Panc1 (cell line): ENCODE measurements at regions not wholly inside any gene's neighbourhood (a gene's known extent, or its start where the extent isn't known, plus 50 kb on each side); places are given as distances from the start of the nearest gene placed in this dataset.

ENCODE experiments used
- ATAC-seq: fragments of 200-7000 bp; cut with Tn5 transposase; 2 replicates; pipeline ENCODE4 v1.9.1; 2020; ENCODE audit warnings: mild to moderate bottlenecking, moderate library complexity
- BruUV-seq: library from RNA; stranded (reverse); fragments of 400-500 nt; replicated peaks from 2 replicates; lab custom pipeline; 2021; lab: Mats Ljungman, UMichigan
- CTCF ChIA-PET: fragments of 300-600 bp; sonication (Branson Sonifier 250); formaldehyde crosslinking; loops from one replicate; lab custom pipeline; 2022; ENCODE audit warnings: antibody characterized with exemption; lab: Charles Lee
- POLR2A ChIA-PET: fragments of 300-600 bp; sonication (Branson Sonifier 250); formaldehyde crosslinking; loops from one replicate; lab custom pipeline; 2022; ENCODE audit warnings: antibody characterized with exemption; lab: Charles Lee
- DNase-seq: peaks from one replicate; pipeline ENCODE4 v3.0.0-alpha.2; 2010; ENCODE audit warnings: low read depth, low spot score
- H3K27ac ChIP-seq: 2 replicates; pipeline ENCODE4 v1.5.1; 2011; ENCODE audit warnings: mild to moderate bottlenecking, low read length, inconsistent platforms
- H3K27me3 ChIP-seq: fragments of 200-500 bp; sonication (Bioruptor generic); 2 replicates; pipeline ENCODE4 v1.6.0; 2014; ENCODE audit warnings: low read length, inconsistent platforms; ENCODE audit not compliant: control insufficient read depth, insufficient read depth
- H3K36me3 ChIP-seq: fragments of 200-500 bp; sonication (Bioruptor generic); 2 replicates; pipeline ENCODE4 v1.5.1; 2014; ENCODE audit warnings: inconsistent platforms, mild to moderate bottlenecking, low read length, moderate library complexity; ENCODE audit not compliant: control insufficient read depth, insufficient read depth
- H3K4me1 ChIP-seq: 2 replicates; pipeline ENCODE4 v1.5.1; 2011; ENCODE audit warnings: inconsistent platforms, mild to moderate bottlenecking, low read length, moderate library complexity; ENCODE audit not compliant: control insufficient read depth, insufficient read depth
- H3K4me3 ChIP-seq, 2 experiments: 2 replicates each; pipeline ENCODE4 v1.5.1; 2011 to 2012; ENCODE audit warnings: low read depth in 2 of 2, low read length in 2 of 2, mild to moderate bottlenecking in 2 of 2, inconsistent platforms in 1 of 2, moderate library complexity in 1 of 2
- H3K9me3 ChIP-seq: fragments of 200-500 bp; sonication (Bioruptor generic); 2 replicates; pipeline ENCODE4 v1.5.1; 2014; ENCODE audit warnings: low read depth, mild to moderate bottlenecking, inconsistent platforms, low read length, moderate library complexity; ENCODE audit not compliant: control insufficient read depth, insufficient read depth
- POLR2AphosphoS5 ChIP-seq: IDR thresholded peaks from 2 replicates; pipeline ENCODE4 v1.6.1; 2012; ENCODE audit warnings: mild to moderate bottlenecking, low read depth, low read length, moderate library complexity
- SIN3A ChIP-seq: IDR thresholded peaks from 2 replicates; pipeline ENCODE4 v1.6.1; 2012; ENCODE audit warnings: low read depth, mild to moderate bottlenecking, low read length, moderate library complexity, borderline replicate concordance; ENCODE audit not compliant: insufficient read depth
- TCF7L2 ChIP-seq: IDR thresholded peaks from 2 replicates; pipeline ENCODE4 v1.6.1; 2011; ENCODE audit warnings: mild to moderate bottlenecking, low read depth, low read length, inconsistent platforms
- in situ Hi-C: cut with HindIII; loops from 2 replicates; pipeline ENCODE4 v1.10.0; 2016; ENCODE audit warnings: low sequenced_read_pairs, low pct_unique_long_range_greater_than_20kb
- intact Hi-C: fragments of 100-400 bp; cut with micrococcal nuclease; formaldehyde crosslinking; loops from one replicate; pipeline ENCODE4 v1.10.0; 2022; ENCODE audit not compliant: unreplicated experiment
- TF ChIP-seq, protein P1 (sequence below), 2 experiments: IDR thresholded peaks; 2 replicates each; pipeline ENCODE4 v1.6.1; 2011 to 2012; ENCODE audit warnings: low read depth in 2 of 2, control low read depth in 1 of 2, low read length in 1 of 2, mild to moderate bottlenecking in 1 of 2, moderate library complexity in 1 of 2; ENCODE audit not compliant: insufficient read depth in 1 of 2
- TF ChIP-seq, protein P2 (sequence below): fragments of 450-650 bp; IDR thresholded peaks from 2 replicates; pipeline ENCODE4 v1.5.1; 2017; ENCODE audit warnings: mild to moderate bottlenecking

DNA sequence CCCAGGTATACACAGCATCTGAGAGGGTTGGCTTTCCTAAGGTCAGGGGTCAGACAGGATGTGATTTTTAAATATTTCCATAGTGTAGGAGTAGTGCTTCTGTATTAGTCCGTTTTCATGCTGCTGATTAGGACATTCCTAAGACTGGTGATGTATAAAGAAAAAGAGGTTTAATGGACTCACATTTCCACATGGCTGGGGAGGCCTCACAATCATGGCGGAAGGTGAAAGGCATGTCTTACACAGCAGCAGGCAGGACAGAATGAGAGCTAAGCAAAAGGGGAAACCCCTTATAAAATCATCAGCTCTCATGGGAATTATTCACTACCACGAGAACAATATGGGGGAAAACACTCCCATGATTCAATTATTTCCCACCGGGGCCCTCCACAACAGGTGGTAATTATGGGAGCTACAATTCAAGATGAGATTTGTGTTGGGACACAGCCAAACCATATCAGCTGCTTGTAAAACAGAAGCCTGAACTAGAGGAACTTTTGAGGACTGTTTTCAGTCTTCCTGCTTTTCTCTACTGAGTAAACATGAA, 91.0 kb upstream of the MEI4 start:
- in situ Hi-C loops (no loop called here), intact Hi-C loops (no loop called here)
- H3K36me3 ChIP-seq, result no peaks in the 10 kb centered on the region
- no peaks in the 10 kb centered on the region for H3K9me3 ChIP-seq
- TF ChIP-seq TCF7L2 (no peak), SIN3A (no peak)
- CTCF ChIA-PET, result no interaction called here
- H3K27me3 ChIP-seq, result no peaks in the 10 kb centered on the region
- H3K4me3 ChIP-seq, result no peak overlapping the region
- POLR2A ChIA-PET, result no interaction called here
- no peak overlapping the region for H3K27ac ChIP-seq
- no peak for DNase-seq
- no TSS peak for BruUV-seq
- no peaks in the 10 kb centered on the region for H3K4me1 ChIP-seq
- ATAC-seq, result no peak

DNA sequence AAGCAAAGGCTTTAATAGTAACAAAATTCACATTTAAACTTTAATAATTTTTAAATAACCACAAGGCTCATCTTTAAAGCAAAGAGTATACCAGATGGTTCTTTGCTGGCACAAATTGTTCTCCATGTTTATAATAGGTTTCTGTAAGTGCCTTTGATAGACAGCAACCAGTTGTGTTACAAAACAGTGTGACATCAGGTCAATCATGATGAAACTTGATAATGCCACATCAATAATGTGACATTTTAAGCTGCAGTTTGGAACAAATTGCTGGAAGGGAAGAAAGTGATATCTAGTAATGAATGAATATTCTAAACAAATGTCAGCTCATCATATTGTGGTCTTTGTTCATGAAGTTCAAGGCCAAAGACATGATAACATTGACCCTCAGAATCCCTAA, 87.5 kb upstream of the MEI4 start:
- ATAC-seq (no peak), DNase-seq (no peak)
- in situ Hi-C loops, result no loop called here
- no TSS peak for BruUV-seq
- no peaks in the 10 kb centered on the region for H3K9me3 ChIP-seq
- TF ChIP-seq, protein P1, sequence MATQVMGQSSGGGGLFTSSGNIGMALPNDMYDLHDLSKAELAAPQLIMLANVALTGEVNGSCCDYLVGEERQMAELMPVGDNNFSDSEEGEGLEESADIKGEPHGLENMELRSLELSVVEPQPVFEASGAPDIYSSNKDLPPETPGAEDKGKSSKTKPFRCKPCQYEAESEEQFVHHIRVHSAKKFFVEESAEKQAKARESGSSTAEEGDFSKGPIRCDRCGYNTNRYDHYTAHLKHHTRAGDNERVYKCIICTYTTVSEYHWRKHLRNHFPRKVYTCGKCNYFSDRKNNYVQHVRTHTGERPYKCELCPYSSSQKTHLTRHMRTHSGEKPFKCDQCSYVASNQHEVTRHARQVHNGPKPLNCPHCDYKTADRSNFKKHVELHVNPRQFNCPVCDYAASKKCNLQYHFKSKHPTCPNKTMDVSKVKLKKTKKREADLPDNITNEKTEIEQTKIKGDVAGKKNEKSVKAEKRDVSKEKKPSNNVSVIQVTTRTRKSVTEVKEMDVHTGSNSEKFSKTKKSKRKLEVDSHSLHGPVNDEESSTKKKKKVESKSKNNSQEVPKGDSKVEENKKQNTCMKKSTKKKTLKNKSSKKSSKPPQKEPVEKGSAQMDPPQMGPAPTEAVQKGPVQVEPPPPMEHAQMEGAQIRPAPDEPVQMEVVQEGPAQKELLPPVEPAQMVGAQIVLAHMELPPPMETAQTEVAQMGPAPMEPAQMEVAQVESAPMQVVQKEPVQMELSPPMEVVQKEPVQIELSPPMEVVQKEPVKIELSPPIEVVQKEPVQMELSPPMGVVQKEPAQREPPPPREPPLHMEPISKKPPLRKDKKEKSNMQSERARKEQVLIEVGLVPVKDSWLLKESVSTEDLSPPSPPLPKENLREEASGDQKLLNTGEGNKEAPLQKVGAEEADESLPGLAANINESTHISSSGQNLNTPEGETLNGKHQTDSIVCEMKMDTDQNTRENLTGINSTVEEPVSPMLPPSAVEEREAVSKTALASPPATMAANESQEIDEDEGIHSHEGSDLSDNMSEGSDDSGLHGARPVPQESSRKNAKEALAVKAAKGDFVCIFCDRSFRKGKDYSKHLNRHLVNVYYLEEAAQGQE (IDR thresholded peaks at IDR 0.05; ENCODE audit: insufficient read depth in 1 of 2, low read depth in 2 of 2, low read length in 1 of 2), result no peak
- TF ChIP-seq SIN3A (no peak), POLR2AphosphoS5 (no peak)
- H3K4me3 ChIP-seq, result no peak overlapping the region
- POLR2A ChIA-PET, result no interaction called here
- no peaks in the 10 kb centered on the region for H3K4me1 ChIP-seq
- CTCF ChIA-PET, result interaction anchor here (0.6 kb wide), 1 partner anchor 856 kb away, joined by 6 read pairs; no protein-coding TSS in a partner anchor
- H3K36me3 ChIP-seq, result no peaks in the 10 kb centered on the region
- H3K27me3 ChIP-seq, result no peaks in the 10 kb centered on the region
- H3K27ac ChIP-seq, result no peak overlapping the region
- intact Hi-C loops, result no loop called here

DNA sequence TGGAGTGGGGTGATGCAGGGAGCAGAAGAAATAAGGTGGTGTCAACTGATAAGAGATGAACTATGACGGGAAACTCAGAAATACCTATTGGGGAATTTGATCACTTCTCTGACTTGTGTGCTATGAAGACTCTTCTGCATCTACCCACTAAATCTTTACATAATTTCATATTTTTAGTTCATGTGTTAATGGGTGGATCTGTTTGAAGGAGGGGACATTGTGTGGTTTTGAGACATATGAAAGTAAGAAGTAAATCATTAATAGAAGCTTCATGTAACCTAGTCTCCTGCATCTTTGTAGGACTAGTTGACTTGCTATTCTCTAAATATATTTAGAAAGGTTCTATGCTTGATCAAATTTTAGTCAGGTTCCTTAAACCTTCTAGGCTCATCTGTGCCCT, 86.6 kb upstream of the MEI4 start:
- TF ChIP-seq, protein P1 (IDR thresholded peaks at IDR 0.05; ENCODE audit: insufficient read depth in 1 of 2, low read depth in 2 of 2, low read length in 1 of 2), result no peak
- TF ChIP-seq SIN3A (no peak), TCF7L2 (no peak), POLR2AphosphoS5 (no peak)
- TF ChIP-seq, protein P2, sequence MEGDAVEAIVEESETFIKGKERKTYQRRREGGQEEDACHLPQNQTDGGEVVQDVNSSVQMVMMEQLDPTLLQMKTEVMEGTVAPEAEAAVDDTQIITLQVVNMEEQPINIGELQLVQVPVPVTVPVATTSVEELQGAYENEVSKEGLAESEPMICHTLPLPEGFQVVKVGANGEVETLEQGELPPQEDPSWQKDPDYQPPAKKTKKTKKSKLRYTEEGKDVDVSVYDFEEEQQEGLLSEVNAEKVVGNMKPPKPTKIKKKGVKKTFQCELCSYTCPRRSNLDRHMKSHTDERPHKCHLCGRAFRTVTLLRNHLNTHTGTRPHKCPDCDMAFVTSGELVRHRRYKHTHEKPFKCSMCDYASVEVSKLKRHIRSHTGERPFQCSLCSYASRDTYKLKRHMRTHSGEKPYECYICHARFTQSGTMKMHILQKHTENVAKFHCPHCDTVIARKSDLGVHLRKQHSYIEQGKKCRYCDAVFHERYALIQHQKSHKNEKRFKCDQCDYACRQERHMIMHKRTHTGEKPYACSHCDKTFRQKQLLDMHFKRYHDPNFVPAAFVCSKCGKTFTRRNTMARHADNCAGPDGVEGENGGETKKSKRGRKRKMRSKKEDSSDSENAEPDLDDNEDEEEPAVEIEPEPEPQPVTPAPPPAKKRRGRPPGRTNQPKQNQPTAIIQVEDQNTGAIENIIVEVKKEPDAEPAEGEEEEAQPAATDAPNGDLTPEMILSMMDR, result no peak
- Histone ChIP-seq H3K9me3 (no peaks in the 10 kb centered on the region), H3K4me1 (no peaks in the 10 kb centered on the region), H3K27ac (no peak overlapping the region), H3K36me3 (no peaks in the 10 kb centered on the region), H3K27me3 (no peaks in the 10 kb centered on the region), H3K4me3 (no peak overlapping the region)
- DNase-seq, result no peak
- POLR2A ChIA-PET, result no interaction called here
- no peak for ATAC-seq
- BruUV-seq, result no TSS peak
- in situ Hi-C loops, result no loop called here
- intact Hi-C loops, result no loop called here
- CTCF ChIA-PET, result no interaction called here
